PC-3 (cell line): ENCODE measurements at regions not wholly inside any gene's neighbourhood (a gene's known extent, or its start where the extent isn't known, plus 50 kb on each side); places are given as distances from the start of the nearest gene placed in this dataset.

Source experiments
- ATAC-seq: fragments of 200-7000 bp; cut with Tn5 transposase; 2 replicates; pipeline ENCODE4 v1.9.1; 2020; ENCODE audit warnings: mild to moderate bottlenecking, moderate library complexity
- BruUV-seq: library from RNA; stranded (reverse); fragments of 400-500 nt; replicated peaks from 2 replicates; lab custom pipeline; 2021; lab: Mats Ljungman, UMichigan
- CTCF ChIA-PET: fragments of 300-600 bp; sonication (Branson Sonifier 250); formaldehyde crosslinking; loops from one replicate; lab custom pipeline; 2022; ENCODE audit warnings: antibody characterized with exemption; lab: Charles Lee
- POLR2A ChIA-PET: fragments of 300-600 bp; sonication (Branson Sonifier 250); formaldehyde crosslinking; loops from one replicate; lab custom pipeline; 2022; ENCODE audit warnings: antibody characterized with exemption; ENCODE audit not compliant: unreplicated experiment; lab: Charles Lee
- DNase-seq: peaks from one replicate; pipeline ENCODE4 v3.0.0-alpha.2; 2015
- H2AFZ ChIP-seq: fragments of 300-600 bp; sonication (generic); 2 replicates; pipeline ENCODE4 v1.6.0; 2016; ENCODE audit warnings: antibody characterized with exemption, low read length
- H3F3A ChIP-seq: fragments of 300-600 bp; sonication (generic); one replicate; pipeline ENCODE4 v1.6.0; 2017; ENCODE audit warnings: antibody characterized with exemption, low read length, control low read depth, mild to moderate bottlenecking; ENCODE audit not compliant: unreplicated experiment
- H3K27ac ChIP-seq: fragments of 300-600 bp; sonication (generic); 2 replicates; pipeline ENCODE4 v1.5.1; 2016; ENCODE audit warnings: mild to moderate bottlenecking, low read length
- H3K27me3 ChIP-seq: fragments of 300-600 bp; sonication (generic); 2 replicates; pipeline ENCODE4 v1.6.1; 2016; ENCODE audit warnings: low read length, mixed read lengths
- H3K36me3 ChIP-seq: fragments of 300-600 bp; sonication (generic); 2 replicates; pipeline ENCODE4 v1.6.1; 2016; ENCODE audit warnings: low read depth, mixed run types, low read length, mixed read lengths
- H3K4me1 ChIP-seq: fragments of 300-600 bp; sonication (generic); 2 replicates; pipeline ENCODE4 v1.5.1; 2016; ENCODE audit warnings: low read length; ENCODE audit not compliant: insufficient read depth
- H3K4me2 ChIP-seq: fragments of 300-600 bp; sonication (generic); 2 replicates; pipeline ENCODE4 v1.6.0; 2016; ENCODE audit warnings: low read length
- H3K4me3 ChIP-seq: fragments of 300-600 bp; sonication (generic); 2 replicates; pipeline ENCODE4 v1.5.1; 2016; ENCODE audit warnings: mild to moderate bottlenecking, low read length, mixed read lengths
- H3K79me2 ChIP-seq: fragments of 300-600 bp; sonication (generic); 2 replicates; pipeline ENCODE4 v1.6.1; 2017; ENCODE audit warnings: low read length, mixed read lengths
- H3K9ac ChIP-seq: fragments of 300-600 bp; sonication (generic); 2 replicates; pipeline ENCODE4 v1.6.0; 2016; ENCODE audit warnings: mild to moderate bottlenecking, low read length
- H3K9me2 ChIP-seq: fragments of 300-600 bp; sonication (generic); replicated peaks from 2 replicates; pipeline ENCODE4 v1.6.1; 2016; ENCODE audit warnings: mixed run types, low read length, mixed read lengths
- H3K9me3 ChIP-seq: fragments of 300-600 bp; sonication (generic); 2 replicates; pipeline ENCODE4 v1.6.1; 2016; ENCODE audit warnings: low read length, mixed read lengths
- H4K20me1 ChIP-seq: fragments of 300-600 bp; sonication (generic); 2 replicates; pipeline ENCODE4 v1.6.1; 2016; ENCODE audit warnings: low read length, mixed read lengths
- EZH2 ChIP-seq: fragments of 300-600 bp; sonication (generic); IDR thresholded peaks from one replicate; pipeline ENCODE4 v1.6.1; 2017; ENCODE audit warnings: antibody characterized with exemption, mild to moderate bottlenecking, low read length; ENCODE audit not compliant: unreplicated experiment
- EZH2phosphoT487 ChIP-seq: fragments of 300-600 bp; sonication (generic); IDR thresholded peaks from 2 replicates; pipeline ENCODE4 v1.6.1; 2018; ENCODE audit warnings: mild to moderate bottlenecking, antibody characterized with exemption, low read length, borderline replicate concordance
- intact Hi-C: fragments of 100-400 bp; cut with micrococcal nuclease; formaldehyde crosslinking; loops from 2 replicates; pipeline ENCODE4 v1.9.0; 2023
- TF ChIP-seq, protein P1 (sequence below): fragments of 300-600 bp; sonication (generic); conservative IDR thresholded peaks from 2 replicates; pipeline ENCODE4 v1.5.1; 2017; ENCODE audit warnings: antibody characterized with exemption, low read depth, mild to moderate bottlenecking, low read length

DNA sequence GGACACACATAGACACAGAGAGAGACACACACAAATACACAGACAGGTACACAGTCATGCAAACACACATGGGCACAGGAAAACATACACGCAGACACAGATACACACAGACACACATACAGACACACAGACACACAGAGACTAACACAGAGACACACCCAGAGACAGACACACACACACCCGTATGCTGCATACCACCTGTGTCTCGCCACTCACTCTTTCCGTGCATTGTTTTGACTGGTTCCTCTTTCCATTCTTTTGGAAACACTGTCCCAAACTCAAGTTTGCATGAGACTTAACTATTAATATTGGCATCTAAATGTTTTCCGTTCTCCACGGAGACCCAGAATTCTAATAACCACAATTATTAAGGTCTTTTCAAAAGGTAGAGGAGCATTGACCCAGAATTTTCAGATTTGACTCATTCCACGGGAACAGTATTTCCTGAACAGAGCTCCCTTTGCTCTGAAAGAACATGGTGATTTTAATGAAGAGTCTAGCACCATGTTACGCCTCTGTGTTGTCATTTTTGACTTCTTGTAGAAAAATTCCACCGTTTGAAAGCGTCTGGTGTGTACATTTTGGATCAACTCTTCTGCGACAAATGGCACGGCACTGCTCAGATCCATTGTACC lies 141.2 kb upstream of the RNF32 start:
- H3K4me1 ChIP-seq = no peaks in the 10 kb centered on the region
- no peak overlapping the region for H3K4me3 ChIP-seq
- TF ChIP-seq, protein P1, sequence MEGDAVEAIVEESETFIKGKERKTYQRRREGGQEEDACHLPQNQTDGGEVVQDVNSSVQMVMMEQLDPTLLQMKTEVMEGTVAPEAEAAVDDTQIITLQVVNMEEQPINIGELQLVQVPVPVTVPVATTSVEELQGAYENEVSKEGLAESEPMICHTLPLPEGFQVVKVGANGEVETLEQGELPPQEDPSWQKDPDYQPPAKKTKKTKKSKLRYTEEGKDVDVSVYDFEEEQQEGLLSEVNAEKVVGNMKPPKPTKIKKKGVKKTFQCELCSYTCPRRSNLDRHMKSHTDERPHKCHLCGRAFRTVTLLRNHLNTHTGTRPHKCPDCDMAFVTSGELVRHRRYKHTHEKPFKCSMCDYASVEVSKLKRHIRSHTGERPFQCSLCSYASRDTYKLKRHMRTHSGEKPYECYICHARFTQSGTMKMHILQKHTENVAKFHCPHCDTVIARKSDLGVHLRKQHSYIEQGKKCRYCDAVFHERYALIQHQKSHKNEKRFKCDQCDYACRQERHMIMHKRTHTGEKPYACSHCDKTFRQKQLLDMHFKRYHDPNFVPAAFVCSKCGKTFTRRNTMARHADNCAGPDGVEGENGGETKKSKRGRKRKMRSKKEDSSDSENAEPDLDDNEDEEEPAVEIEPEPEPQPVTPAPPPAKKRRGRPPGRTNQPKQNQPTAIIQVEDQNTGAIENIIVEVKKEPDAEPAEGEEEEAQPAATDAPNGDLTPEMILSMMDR = no peak
- no peak for TF ChIP-seq EZH2
- TF ChIP-seq EZH2phosphoT487 = no peak
- H3F3A ChIP-seq = no peaks in the 10 kb centered on the region
- no peak overlapping the region for H3K27ac ChIP-seq
- no TSS peak for BruUV-seq
- no peak overlapping the region for H2AFZ ChIP-seq
- H3K27me3 ChIP-seq = 0 out of 2 replicates have a peak, but pooled peaks cover 4% of the 10 kb centered on the region
- DNase-seq (no peak), ATAC-seq (no peak)
- no peaks in the 10 kb centered on the region for H3K9me3 ChIP-seq
- no peaks in the 10 kb centered on the region for H3K36me3 ChIP-seq
- ChIA-PET POLR2A (no interaction called here), CTCF (no interaction called here)
- H3K79me2 ChIP-seq = no peaks in the 10 kb centered on the region
- no peak overlapping the region for H3K4me2 ChIP-seq
- intact Hi-C loops = no loop called here
- no peak overlapping the region for H3K9ac ChIP-seq
- H3K9me2 ChIP-seq = no peaks in the 10 kb centered on the region
- H4K20me1 ChIP-seq = no peaks in the 10 kb centered on the region

DNA sequence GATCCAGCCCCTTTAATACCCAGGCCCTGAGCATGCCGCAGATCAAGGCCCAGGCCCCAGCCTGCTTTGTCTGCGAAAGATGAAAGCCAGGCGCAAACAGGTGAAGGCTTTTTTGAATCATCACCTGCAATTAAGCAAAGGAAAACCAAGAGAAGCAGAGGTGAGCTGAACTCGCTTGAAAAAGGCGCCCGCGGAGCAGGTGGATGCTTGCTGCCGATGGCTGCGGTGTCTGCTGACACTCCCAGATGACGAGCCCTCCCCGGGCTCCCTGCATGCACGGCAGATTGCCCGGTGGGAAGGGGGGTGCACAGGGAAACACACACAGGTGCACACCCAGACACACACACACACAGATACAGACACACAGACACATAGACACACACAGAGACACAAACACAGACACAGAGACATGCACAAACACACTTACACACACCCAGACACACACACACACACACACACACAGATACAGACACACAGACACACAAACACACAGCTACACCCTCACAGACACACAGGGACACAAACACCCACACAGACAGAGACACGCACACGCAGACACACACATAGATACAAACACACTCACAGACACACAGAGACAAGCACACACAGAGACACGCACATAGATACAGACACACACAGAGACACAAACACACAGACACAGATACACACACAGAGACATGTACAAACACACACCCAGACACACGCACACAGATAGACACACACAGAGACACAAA lies 142.6 kb upstream of the RNF32 start:
- Histone ChIP-seq H3F3A (no peaks in the 10 kb centered on the region), H3K4me3 (no peak overlapping the region), H3K9me2 (no peaks in the 10 kb centered on the region), H3K9ac (no peak overlapping the region), H3K27ac (no peak overlapping the region), H3K27me3 (0 out of 2 replicates have a peak, but pooled peaks cover 7% of the 10 kb centered on the region), H3K79me2 (no peaks in the 10 kb centered on the region), H2AFZ (no peak overlapping the region), H4K20me1 (no peaks in the 10 kb centered on the region), H3K36me3 (no peaks in the 10 kb centered on the region), H3K9me3 (no peaks in the 10 kb centered on the region), H3K4me2 (no peak overlapping the region), H3K4me1 (no peaks in the 10 kb centered on the region)
- no peak for ATAC-seq
- CTCF ChIA-PET = no interaction called here
- no peak for DNase-seq
- POLR2A ChIA-PET = no interaction called here
- intact Hi-C loops = no loop called here
- no peak for TF ChIP-seq EZH2
- TF ChIP-seq, protein P1 = no peak
- TF ChIP-seq EZH2phosphoT487 = no peak
- BruUV-seq = no TSS peak

DNA sequence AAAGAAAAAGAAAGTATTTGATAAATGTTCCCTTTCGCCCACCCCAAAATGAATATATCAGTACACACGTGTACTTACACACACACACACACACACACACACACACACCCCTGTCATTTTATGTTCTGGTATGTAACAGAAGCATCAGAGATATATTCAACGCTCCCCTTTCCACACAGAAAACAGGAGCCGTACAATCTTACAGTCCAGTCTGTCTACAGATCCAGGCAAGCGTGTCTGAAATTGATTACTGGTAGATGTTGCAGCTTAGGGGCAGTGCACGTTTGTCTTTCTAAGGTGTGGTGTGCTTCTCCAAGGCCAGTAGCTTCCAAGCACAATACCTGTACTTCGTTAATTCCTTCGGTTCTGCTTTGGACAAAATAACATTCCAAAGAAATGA lies 143.7 kb upstream of the RNF32 start:
- H3K27ac ChIP-seq = no peak overlapping the region
- no peak for TF ChIP-seq EZH2phosphoT487
- TF ChIP-seq, protein P1 = no peak
- no peak for TF ChIP-seq EZH2
- ChIA-PET CTCF (no interaction called here), POLR2A (no interaction called here)
- no TSS peak for BruUV-seq
- no peak overlapping the region for H3K4me2 ChIP-seq
- H3K9ac ChIP-seq = no peak overlapping the region
- no peaks in the 10 kb centered on the region for H3F3A ChIP-seq
- no peaks in the 10 kb centered on the region for H3K9me3 ChIP-seq
- no peaks in the 10 kb centered on the region for H4K20me1 ChIP-seq
- H2AFZ ChIP-seq = no peak overlapping the region
- no peak overlapping the region for H3K4me3 ChIP-seq
- no peaks in the 10 kb centered on the region for H3K9me2 ChIP-seq
- no peaks in the 10 kb centered on the region for H3K4me1 ChIP-seq
- no peaks in the 10 kb centered on the region for H3K36me3 ChIP-seq
- peaks cover 17% of the 10 kb centered on the region for H3K27me3 ChIP-seq
- no peak for ATAC-seq
- intact Hi-C loops = no loop called here
- DNase-seq = no peak
- H3K79me2 ChIP-seq = no peaks in the 10 kb centered on the region
